HG03432 (cell line): ENCODE measurements at regions not wholly inside any gene's neighbourhood (a gene's known extent, or its start where the extent isn't known, plus 50 kb on each side); places are given as distances from the start of the nearest gene placed in this dataset.

Experiments
- ATAC-seq: cut with Tn5 transposase; IDR thresholded peaks from one replicate; pipeline ENCODE4 v1.9.1; 2021; ENCODE audit warnings: mild to moderate bottlenecking, moderate library complexity; ENCODE audit not compliant: unreplicated experiment

DNA sequence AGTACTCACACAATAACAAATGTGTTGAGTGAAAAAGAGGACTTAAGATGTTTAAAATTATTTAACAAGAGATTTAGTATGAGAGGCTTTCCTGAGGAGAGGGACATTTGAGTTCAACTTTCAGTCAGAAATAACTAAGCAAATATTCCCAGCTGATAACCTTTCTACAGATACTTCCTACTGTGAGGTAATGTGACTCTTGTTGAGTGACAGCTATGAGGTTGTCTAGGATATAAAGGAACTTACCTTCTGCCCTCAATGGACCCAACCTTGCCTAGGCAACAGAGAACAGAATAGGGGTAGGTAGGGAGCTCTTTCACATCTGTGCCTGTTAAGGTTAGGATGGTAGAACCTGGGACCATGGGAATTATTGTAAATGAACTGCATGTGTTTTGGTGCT lies 54.7 kb downstream of the GLUD2 start:
- no peak for ATAC-seq

DNA sequence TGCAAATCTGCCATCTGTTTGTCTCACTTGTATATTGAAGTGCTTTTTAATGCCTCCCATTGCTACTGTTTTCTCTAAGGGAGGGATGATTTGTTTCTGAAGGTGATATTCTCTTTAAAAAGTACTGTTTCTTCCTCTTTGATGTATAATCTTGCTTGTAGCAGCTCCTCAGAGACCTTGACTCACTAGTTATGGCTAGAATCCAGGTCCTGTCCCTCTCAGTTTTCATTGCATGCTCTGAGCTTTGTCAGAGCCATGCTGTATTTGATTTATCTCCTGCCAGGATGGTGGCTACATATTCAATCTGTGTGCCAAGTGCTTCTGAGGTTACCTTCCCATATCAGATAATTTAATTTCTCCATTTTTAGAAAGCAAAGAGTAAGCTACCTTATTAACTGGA lies 56.0 kb downstream of the GLUD2 start:
- ATAC-seq: no peak

DNA sequence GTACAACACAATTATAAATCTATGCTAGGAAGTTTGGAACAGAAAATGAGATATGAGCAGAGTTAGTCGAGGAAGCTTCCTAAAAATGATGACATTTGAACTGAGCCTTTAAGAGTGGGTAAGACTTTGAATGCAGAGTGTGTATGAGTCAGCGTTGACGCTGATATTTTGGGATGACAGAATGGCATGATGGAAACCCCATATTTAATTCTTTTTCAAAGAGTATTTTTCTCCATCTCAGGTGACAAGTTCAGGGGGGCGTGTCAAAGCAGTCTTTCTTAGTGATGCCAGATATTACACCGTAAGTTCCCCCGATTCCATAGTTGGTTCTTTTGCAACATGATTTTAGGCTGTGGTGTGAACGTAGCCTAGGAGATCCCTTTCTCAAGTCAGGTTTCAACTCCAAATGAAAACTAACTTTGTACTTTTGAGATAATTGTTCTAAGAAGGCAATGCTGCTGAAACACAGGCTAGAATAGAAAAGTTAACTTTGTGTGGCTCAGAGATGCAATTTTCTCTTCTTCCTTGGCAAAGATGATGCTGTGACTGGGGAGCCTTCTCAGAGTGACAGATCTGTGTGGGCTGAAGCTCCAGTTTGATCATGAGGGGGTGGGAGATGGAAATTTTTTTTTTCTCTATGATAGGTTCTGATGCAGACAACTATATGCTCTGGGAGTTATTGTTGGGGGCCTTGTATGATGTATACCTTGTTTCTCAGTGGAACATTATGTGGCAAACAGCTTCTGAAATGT lies 59.2 kb downstream of the GLUD2 start:
- no peak for ATAC-seq

DNA sequence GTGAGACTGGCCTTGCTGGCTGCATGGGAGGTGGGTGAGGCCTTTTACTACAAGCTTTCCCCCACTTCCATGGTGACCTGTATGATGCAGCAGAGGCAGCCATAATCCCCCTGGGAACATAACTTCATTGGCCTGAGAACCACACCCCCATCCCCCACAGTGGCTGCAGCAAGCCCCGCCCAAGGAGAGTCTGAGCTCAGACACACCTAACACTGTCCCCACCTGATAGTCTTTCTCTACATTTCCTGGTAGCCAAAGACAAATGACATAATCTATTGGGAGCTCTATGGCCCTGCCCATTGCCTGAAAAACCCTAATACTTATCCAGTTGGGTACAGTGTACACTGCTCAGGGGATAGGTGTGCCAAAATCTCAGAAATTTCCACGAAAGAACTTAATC lies 62.6 kb downstream of the GLUD2 start:
- no peak for ATAC-seq

DNA sequence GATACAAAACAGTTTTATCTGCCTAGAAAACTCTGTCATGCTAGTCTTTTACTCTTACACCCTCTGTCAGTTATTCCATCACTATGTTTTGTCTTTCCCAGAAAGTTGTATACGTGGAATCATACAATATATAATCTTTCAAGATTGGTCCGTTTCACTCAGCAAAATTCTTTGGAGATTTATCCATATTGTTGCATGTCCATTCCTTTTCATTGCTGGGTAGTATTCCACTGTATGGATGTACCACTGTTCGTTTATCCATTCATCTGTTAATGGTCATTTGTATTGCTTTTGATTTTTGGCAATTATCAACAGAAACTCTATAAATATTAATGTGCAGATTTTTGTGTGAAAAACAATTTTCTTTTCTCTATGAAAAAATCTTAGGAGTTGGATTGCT lies 63.1 kb downstream of the GLUD2 start:
- ATAC-seq: no peak

DNA sequence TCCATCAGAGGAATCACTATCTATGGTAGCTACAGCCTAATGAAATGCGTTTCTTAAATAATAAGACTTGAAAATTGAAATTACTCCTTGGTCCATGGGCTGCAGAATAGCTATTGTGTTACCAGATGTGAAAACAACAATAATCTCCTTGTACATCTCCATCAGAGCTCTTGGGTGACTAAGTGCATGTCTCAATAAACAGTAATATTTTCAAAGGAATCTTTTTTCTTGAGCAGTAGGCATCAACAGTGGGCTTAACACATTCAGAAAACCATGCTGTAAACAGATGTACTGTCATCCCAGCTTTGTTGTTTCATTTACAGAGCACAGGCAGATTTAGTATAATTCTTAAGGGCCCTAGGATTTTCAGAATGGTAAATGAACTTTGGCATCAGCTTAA lies 67.3 kb downstream of the GLUD2 start:
- ATAC-seq: no peak

DNA sequence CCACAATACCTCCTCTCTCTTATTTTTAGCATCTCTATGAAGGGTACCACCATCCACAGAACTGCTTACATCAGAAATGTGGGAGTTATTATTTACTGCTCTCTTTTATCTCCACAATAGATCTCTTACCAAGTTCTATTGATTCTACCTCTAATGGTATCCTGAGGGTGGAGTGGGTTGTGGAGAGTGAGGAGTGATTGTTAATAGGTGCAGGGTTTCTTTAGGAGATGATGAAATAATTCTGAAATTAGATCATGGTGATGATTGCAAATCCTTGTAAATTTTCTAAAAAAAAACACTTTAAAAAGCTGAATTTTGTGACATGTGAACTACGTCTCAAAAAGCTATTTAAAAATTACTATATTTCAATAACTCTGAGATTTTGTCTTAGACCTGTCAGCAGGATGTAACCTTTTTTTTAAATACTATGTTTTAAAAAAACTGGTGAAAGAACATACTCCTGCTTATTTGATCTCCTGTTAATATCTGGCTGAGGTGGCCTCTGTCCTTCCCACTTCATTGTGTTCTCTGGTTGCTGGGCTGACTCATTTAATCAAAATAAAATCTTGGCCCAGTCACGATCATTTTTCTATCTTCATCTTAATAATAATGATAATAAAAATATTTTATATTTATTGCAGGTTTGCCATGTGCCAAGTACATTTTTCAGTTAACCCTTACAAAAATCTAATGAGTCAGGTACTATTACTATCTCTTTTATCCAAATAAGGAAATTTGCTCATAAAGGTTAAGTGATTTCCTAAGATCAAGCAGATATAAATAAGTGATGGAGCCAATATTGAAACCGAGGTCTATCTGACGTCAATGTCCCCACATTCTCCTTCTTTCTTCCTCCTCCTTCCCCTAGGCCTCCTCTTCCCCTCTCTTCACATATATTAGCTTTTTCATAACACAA lies 73.5 kb downstream of the GLUD2 start:
- no peak for ATAC-seq

DNA sequence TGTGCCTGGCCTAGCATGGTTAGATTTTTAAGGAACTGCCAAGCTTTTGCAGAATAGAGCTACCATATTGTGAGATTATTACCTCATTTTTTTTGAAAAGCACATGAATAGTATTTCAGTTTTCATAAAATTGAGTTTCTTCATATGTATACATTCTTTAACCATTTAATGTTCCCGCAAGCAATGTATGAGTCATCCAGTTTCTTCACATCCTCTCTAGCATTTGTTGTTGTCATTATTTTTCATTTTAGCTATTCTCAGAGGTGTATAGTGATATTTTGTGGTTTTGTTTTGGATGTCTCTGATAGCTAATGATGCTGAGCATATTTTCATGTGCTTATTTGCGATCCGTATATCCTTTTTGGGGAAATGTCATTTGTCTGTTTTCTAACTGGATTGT lies 74.9 kb downstream of the GLUD2 start:
- no peak for ATAC-seq

DNA sequence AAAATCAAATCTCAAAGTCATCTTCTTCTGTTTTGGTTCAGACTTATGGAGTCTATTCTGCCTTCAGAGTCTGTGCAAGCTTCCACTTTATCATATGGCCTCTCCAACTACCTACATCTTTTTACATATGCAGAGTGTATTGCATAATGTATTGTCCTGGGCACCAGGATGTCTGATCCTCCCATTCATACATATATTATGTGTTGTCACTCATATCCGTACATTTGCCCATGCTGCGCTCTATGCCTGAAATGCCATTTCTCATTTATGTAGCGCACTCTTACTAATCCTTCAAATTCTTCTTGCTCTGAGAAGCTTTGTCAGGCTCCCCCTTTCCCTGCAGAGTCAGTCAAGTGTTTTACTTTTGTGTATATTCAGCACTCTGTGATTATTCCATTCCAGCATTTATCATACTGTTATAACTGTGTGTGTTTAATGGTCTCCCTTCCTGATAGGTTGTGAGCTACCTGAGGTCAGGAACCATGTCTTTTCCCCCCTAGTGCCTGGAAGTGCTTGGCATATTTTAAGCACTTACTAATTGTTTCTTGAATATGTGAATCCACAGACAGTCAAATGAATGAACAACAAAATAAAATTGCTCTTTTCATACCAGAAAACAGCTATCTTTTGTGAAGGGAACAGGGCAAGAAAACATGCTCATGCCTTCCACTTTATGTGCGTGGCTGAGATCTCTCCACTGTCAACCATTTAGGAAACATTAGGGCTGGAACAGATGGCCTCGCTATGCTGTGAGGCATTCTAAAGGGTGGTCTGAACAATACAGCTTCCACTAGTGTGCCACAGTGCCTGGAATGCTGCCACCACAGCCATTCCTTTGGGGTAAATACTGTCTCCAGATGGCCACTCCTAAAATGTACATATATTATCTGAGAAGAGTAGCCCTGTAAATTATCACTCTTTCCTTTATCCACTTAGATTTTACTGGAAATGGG lies 81.8 kb downstream of the GLUD2 start:
- ATAC-seq: no peak

DNA sequence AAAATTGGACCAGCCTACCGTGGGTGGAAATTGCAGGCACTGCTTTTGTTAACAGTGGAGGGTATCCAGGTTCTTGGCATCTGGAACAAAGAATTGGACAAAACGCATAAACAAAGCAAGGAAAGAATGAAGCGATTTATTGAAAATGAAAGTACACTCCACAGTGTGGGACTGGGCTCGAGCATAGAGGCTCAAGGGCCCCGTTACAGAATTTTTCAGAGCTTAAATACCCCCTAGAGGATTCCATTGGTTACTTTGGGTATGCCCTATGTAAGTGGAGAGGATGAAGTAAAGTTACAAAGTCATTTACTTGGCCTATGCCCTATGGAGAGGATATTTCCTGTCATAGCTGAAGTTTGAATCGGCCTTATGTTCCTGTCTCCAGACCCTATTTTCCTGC lies 85.3 kb downstream of the GLUD2 start:
- ATAC-seq: no peak

DNA sequence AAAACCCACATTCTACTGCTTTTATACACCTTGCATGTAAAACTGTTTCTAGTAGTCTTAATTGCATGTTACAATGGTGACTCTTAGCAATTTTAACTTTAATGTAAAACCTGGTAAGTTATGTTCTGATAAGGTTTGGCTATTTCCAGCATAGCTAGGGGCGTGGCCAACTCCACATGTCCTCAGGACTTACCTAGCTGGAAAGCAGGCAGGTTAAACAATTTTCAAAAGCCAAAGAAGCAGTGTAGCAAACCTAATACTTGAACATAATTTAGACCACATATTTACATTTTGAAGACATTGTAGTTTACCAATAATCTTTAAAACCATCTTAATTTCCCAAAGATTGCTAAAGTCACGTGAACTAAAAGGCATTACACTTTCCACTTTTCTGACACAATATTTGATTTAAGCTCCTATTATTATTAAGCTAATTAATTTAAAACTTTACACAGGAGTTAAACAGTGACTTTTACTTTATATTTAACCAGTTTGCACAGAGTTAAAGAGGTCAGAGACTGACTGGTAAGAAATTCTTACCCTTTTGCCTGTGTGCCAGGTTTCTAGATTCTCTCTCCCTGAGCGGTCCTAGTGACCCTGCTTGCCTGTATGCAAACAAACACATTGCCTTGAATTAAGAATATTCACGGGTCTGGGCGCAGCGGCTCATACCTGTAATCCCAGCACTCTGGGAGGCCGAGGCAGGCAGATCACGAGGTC lies 88.2 kb downstream of the GLUD2 start:
- no peak for ATAC-seq

DNA sequence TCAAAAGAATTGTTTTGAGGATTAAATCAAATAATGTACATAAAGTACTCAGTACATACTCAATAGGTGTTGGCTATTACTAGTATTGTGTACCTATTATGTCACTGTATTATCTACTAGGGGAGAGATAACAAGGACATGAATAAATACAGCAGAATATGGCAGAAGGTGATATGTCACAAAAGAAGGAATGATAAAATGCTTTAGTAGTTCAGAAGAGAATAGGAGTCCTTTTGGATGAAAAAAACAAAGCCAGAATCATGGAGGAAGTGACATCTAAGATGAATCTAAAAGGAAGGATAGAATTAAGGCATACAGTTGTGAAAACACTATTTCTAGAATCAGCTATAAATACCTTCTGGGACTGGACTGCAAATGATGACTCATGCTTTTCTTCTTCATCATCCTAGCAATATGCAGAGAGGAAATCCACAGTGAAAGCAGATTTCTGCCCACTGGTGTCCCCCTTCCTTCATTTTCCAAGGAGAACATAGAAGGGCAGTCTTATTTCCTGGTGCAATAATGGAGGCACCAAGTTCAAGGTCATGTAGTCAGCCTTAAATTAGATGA lies 98.7 kb downstream of the GLUD2 start:
- peak; percentile 49 for ATAC-seq

DNA sequence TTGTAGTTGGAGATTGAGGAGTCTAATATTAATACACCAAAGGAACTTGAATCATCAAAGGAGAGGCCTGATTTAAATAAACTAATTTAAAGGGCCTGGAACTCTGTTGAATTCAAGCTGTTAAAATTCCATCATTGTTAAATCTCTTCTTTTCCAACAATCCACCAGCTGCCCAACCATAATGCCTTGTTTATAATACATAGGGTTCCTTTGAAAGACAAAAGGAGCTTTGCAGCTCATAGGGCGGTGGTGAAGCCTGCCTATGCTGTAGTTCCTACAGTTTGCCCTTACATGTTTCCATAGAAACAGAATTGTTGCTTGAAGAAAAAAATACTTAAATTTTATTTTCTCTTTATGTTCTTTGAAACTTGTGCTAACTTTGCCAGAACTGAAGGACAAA lies 102.8 kb downstream of the GLUD2 start:
- ATAC-seq: no peak

DNA sequence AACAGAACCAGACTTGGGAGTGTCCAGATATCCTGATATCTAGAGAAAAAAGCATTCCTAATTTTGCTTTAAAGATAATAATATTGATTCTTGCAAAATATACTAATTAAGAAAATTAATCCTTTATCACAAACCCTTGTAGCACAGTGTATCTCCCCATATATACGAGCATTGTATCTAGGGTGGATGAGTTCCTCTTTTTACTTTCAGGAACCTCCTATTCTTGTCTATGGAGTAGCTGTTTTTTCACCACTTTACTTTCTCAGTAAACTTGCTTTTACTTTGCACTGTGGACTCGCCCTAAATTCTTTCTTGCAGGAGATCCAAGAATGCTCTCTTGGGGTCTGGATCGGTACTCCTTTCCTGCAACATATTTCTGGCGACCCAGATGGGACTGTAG lies 103.9 kb downstream of the GLUD2 start:
- ATAC-seq: no peak

DNA sequence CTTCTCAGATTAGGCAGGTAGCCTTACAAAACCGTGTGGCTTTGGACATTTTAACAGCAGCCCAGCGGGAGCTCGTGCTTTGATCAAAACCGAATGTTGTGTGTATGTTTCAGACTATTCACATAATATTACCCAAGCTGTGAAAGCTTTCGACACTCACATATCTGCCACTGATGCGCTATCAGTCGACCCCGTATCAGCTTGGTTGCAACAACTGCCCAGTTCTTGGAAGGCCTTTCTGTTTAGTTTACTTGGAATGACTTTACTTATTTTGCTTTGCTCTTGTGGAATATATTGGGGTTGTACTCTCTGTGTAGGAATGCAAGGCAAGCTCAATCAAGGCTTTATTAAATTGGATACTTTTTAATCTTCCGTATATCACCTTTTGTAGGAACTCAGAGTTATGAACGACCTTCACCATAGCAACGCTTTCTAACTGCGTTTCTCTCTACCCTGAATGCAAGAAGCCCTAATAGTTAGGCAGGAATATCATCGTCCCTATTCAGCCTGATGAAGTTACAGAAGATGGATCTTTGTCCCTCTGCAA lies 107.5 kb downstream of the GLUD2 start:
- no peak for ATAC-seq

DNA sequence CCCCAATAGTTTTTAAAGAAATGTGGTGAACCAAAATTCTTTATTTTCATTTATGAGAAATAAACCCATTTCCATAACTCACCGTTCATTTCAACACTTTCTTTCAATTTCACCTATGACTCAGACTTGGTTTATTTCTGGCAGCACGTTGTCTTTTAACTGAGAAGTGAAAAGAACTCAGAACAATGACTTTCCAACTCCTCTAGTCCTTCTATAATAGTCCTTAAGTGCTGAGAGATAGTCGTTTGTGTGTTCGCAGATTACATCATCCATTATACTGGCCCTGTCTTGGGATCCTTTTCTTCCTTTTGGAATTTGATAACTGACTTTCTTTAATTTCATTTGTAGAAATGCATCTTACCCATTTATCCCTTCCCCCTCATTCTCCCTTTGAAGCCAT lies 113.6 kb downstream of the GLUD2 start:
- ATAC-seq: peak; percentile 84

DNA sequence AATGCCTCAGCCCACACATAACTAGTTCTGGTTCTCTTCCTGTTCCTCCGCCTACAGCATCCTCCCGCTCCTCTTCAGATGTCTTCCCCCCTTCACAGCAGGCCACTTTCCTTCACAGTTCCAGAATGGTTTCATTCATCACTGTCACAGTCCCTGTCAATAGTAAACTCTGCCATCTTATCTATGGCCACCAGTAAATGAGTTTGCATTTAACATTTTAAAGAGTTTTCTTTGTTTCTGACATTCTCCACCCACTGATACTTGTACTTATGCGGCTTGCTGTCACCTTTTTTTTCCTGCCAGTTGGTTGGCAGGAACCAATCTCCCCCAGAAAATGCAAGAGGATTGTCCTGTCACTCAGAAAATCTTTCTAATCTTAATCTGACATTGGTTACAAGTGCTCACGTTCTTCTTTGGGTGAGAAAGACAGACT lies 114.1 kb downstream of the GLUD2 start:
- ATAC-seq: peak; percentile 70

DNA sequence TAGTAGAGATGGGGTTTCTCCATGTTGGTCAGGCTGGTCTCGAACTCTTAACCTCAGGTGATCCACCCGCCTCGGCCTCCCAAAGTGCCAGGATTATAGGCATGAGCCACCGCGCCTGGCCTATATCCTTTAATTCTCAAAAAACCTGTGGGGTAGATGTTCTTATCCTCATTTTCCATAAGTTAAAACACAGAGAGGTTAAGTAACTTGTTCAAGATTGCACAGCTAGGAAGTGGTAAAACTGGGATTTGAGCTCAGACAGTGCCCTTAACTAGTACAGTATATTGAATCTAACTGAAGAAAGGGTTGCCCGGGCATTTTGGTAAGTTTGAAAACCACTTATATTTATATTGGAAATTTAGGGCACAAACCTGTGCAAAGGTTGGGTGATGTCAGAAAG lies 116.0 kb downstream of the GLUD2 start:
- ATAC-seq: no peak

DNA sequence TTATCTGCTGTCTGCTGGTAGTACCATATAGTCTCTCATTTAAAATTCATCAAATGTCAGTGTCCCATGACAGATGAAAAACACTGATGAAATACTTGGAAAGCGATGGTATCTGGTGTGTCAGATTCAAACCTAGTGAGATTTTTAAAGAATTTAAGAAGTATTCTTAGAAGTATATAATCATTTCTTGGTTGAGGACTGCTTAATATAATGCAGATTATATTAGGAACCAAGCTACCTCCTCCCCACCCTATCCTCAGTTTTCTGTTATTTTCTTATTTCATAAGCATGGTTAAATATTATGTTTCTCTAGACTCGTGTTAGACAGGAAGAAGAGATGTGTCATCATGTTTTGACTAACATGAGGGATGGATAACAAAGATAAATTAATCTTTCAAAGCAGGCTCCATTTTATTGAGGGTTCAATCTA lies 118.5 kb downstream of the GLUD2 start:
- ATAC-seq: no peak
